ENCODE measurements at regions not wholly inside any gene's neighbourhood (a gene's known extent, or its start where the extent isn't known, plus 50 kb on each side); places are given as distances from the start of the nearest gene placed in this dataset.
"Not testable (repeated sequence)": the region's sequence is repeated elsewhere in the genome, so short reads cannot be mapped to it uniquely, and the experiment has no call there.

DNA sequence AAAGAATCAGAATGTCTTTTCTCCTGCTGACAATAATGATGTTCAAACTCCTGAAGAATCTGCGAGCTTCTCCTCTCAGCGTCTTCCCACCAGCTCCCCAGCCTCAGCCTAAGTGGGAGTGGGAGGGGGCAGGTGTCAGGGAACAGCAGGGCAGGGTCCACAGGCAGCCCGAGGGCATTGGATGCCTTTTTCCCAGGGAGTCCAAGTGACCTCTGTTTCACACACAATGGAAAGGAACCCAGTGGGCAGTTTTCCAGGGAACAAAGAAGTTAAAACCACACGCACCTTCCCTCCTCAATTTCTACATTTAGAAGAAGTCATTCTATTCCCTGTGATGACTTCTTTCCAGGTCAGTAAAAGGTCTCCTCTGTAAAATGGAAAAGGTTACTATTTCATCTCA lies 278.5 kb downstream of the PARM1 start:
- no peak for DNase-seq (ENCODE audit: extremely low spot score, unreplicated experiment)

DNA sequence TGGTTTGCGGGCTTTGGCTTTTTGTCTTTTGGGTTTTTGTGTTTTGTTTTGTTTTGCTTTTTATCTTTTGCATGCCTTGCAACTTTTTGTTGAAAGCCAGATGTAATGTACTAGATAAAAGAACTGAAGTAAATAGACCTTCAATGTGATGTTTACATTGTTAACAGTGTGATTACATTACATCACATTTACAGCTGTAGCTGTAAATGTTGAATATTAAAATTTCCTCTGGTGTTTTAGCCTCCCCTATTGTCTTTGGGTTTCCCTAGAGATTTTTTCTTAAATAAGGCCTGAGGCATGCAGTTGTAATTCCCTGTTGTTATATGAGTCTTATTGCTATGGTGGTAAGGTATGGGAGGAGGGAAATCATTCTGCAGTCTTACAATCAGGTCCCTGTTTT lies 275.0 kb downstream of the PARM1 start:
- H3K27ac Mint-ChIP-seq = no peak overlapping the region

More for the DNA sequence above, 278.5 kb downstream of the PARM1 start:
- H3K9me3 Mint-ChIP-seq = no peaks in the 10 kb centered on the region
- H3K4me1 Mint-ChIP-seq (ENCODE audit: unreplicated experiment) = no peaks in the 10 kb centered on the region
- H3K27me3 Mint-ChIP-seq = no peaks in the 10 kb centered on the region
- TF ChIP-seq, protein P1, sequence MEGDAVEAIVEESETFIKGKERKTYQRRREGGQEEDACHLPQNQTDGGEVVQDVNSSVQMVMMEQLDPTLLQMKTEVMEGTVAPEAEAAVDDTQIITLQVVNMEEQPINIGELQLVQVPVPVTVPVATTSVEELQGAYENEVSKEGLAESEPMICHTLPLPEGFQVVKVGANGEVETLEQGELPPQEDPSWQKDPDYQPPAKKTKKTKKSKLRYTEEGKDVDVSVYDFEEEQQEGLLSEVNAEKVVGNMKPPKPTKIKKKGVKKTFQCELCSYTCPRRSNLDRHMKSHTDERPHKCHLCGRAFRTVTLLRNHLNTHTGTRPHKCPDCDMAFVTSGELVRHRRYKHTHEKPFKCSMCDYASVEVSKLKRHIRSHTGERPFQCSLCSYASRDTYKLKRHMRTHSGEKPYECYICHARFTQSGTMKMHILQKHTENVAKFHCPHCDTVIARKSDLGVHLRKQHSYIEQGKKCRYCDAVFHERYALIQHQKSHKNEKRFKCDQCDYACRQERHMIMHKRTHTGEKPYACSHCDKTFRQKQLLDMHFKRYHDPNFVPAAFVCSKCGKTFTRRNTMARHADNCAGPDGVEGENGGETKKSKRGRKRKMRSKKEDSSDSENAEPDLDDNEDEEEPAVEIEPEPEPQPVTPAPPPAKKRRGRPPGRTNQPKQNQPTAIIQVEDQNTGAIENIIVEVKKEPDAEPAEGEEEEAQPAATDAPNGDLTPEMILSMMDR (conservative IDR thresholded peaks at IDR 0.05) = no peak
- H3K27ac Mint-ChIP-seq = no peak overlapping the region
- no peak overlapping the region for H3K4me3 Mint-ChIP-seq
- H3K36me3 Mint-ChIP-seq = no peaks in the 10 kb centered on the region

DNA sequence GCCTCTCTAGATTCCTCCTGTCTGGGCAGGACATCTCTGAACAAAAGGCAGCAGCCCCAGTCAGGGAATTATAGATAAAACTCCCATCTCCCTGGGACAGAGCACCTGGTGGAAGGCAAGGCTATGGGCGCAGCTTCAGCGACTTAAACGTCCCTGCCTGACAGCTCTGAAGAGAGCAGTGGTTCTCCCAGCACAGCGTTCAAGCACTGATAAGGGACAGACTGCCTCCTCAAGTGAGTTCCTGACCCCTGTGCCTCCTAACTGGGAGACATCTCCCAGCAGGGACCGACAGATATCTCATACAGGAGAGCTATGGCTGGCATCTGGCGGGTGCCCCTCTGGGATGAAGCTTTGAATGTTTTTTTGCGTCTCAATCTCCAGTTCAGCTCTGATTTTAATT lies 262.2 kb downstream of the PARM1 start:
- Mint-ChIP-seq H3K27me3 (peaks cover 9% of the 10 kb centered on the region), H3K4me3 (no peak overlapping the region), H3K27ac (no peak overlapping the region), H3K9me3 (no peaks in the 10 kb centered on the region), H3K4me1 (ENCODE audit: unreplicated experiment) (no peaks in the 10 kb centered on the region), H3K36me3 (no peaks in the 10 kb centered on the region)
- no peak for DNase-seq (ENCODE audit: extremely low spot score, unreplicated experiment)
- TF ChIP-seq, protein P1 (conservative IDR thresholded peaks at IDR 0.05) = no peak

More for the DNA sequence above, 275.0 kb downstream of the PARM1 start:
- TF ChIP-seq, protein P1 (conservative IDR thresholded peaks at IDR 0.05) = no peak
- DNase-seq (ENCODE audit: extremely low spot score, unreplicated experiment) = no peak
- Mint-ChIP-seq H3K4me3 (no peak overlapping the region), H3K27me3 (no peaks in the 10 kb centered on the region), H3K4me1 (ENCODE audit: unreplicated experiment) (no peaks in the 10 kb centered on the region), H3K9me3 (no peaks in the 10 kb centered on the region), H3K36me3 (no peaks in the 10 kb centered on the region)

DNA sequence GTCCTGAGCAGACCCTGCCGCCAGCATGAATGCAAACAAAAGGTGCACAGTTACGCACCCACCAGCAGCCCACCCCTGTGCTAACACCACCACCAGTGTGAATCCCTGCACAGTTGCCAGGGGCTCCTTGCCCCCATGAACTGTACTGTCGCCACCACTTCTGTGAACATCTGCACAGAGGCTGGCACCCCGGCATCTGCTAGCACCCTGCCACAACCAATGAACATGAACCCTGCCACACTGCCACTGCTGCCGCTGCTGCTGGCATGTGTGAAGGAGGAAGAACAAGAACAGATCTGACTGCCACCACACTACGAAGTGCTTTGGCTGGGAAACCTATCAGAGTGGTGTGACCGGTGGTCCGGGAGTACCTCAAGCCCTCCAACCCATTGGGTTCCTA lies 261.3 kb downstream of the PARM1 start:
- TF ChIP-seq, protein P1 (conservative IDR thresholded peaks at IDR 0.05) = no peak
- no peak for DNase-seq (ENCODE audit: extremely low spot score, unreplicated experiment)
- Mint-ChIP-seq H3K27me3 (peaks cover 9% of the 10 kb centered on the region), H3K27ac (no peak overlapping the region), H3K9me3 (no peaks in the 10 kb centered on the region), H3K4me3 (no peak overlapping the region), H3K36me3 (no peaks in the 10 kb centered on the region), H3K4me1 (ENCODE audit: unreplicated experiment) (no peaks in the 10 kb centered on the region)

DNA sequence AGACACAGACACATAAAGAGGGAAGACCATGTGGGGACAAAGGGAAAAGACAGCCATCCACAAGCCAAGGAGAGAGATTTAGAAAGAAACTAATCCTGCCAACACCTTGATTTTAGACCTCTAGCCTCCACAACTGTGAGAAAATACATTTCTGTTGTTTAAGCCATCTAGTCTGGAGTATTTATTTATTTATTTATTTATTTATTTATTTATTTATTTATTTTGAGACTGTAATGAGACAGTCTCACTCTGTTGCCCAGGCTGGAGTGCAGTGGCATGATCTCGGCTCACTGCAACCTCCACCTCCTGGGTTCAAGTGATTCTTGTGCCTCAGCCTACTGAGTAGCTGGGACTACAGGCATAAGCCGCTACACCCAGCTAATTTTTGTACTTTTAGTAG lies 259.3 kb downstream of the PARM1 start:
- not testable (repeated sequence) for H3K36me3 Mint-ChIP-seq; H3K27ac Mint-ChIP-seq; H3K9me3 Mint-ChIP-seq; H3K4me3 Mint-ChIP-seq; H3K27me3 Mint-ChIP-seq; DNase-seq (ENCODE audit: extremely low spot score, unreplicated experiment); H3K4me1 Mint-ChIP-seq (ENCODE audit: unreplicated experiment)

DNA sequence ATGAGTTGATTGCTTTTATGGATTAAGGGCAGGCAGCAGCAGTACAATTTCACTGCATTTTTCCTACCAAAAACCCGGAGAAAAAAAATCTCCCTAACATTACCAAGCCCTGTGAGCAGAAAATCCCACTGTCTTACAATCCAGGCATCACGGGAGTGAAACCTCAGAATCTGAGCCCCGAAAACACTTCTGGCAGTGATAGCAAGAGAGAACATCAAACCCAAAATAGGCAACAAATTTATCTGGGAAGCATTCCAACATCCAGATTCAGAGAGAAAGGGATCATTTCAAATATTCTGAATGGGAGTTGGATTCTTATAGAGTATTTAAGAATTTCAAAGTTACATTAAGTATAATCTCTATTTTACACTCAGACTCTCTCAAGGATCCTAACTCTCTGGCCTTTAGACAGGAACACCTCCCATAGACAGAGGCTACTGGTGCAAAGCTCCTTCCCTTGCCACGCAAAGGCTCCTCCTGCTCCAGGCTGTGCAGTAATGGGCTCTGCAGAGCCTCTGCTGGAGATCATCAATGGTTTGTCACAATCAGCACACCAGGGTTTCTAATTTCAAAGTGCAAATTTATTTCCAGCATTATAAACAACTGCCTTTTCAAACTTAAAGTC lies 256.9 kb downstream of the PARM1 start:
- Mint-ChIP-seq H3K9me3 (no peaks in the 10 kb centered on the region), H3K36me3 (no peaks in the 10 kb centered on the region), H3K27me3 (peaks cover 9% of the 10 kb centered on the region), H3K4me3 (no peak overlapping the region), H3K27ac (no peak overlapping the region), H3K4me1 (ENCODE audit: unreplicated experiment) (no peaks in the 10 kb centered on the region)
- no peak for DNase-seq (ENCODE audit: extremely low spot score, unreplicated experiment)
- TF ChIP-seq, protein P1 (conservative IDR thresholded peaks at IDR 0.05) = no peak
